WTC11 (cell line): ENCODE measurements at regions not wholly inside any gene's neighbourhood (a gene's known extent, or its start where the extent isn't known, plus 50 kb on each side); places are given as distances from the start of the nearest gene placed in this dataset.
"Not testable (repeated sequence)": the region's sequence is repeated elsewhere in the genome, so short reads cannot be mapped to it uniquely, and the experiment has no call there.

Source experiments
- CTCF ChIP-seq: fragments of 200-600 bp; IDR thresholded peaks from 2 replicates; pipeline ENCODE4 v1.8.0; 2022; ENCODE audit warnings: antibody characterized with exemption
- FOXJ3 ChIP-seq: sonication (generic); formaldehyde crosslinking; IDR thresholded peaks from 2 replicates; pipeline ENCODE4 v1.9.0; 2021; ENCODE audit warnings: missing genetic modification reagents, mild to moderate bottlenecking, borderline replicate concordance
- IRF1 ChIP-seq: sonication (generic); formaldehyde crosslinking; IDR thresholded peaks from 2 replicates; pipeline ENCODE4 v1.8.0; 2023; ENCODE audit warnings: missing genetic modification reagents
- IRF2 ChIP-seq: sonication (generic); formaldehyde crosslinking; IDR thresholded peaks from 2 replicates; pipeline ENCODE4 v1.8.0; 2022; ENCODE audit warnings: low read depth, missing genetic modification reagents, borderline replicate concordance
- KAT7 ChIP-seq: sonication (generic); formaldehyde crosslinking; IDR thresholded peaks from 2 replicates; pipeline ENCODE4 v1.8.1; 2023; ENCODE audit warnings: missing genetic modification reagents, mild to moderate bottlenecking, borderline replicate concordance
- MAX ChIP-seq: sonication (generic); formaldehyde crosslinking; IDR thresholded peaks from 2 replicates; pipeline ENCODE4 v1.8.0; 2022; ENCODE audit warnings: mild to moderate bottlenecking, missing genetic modification reagents
- NR1H2 ChIP-seq: sonication (generic); formaldehyde crosslinking; IDR thresholded peaks from 2 replicates; pipeline ENCODE4 v1.9.0; 2021; ENCODE audit warnings: mild to moderate bottlenecking, moderate library complexity, missing genetic modification reagents
- SP1 ChIP-seq: sonication (generic); formaldehyde crosslinking; conservative IDR thresholded peaks from 2 replicates; pipeline ENCODE4 v1.8.1; 2022; ENCODE audit warnings: missing genetic modification reagents
- TEAD1 ChIP-seq: sonication (generic); formaldehyde crosslinking; IDR thresholded peaks from 2 replicates; pipeline ENCODE4 v1.8.0; 2022; ENCODE audit warnings: mild to moderate bottlenecking, missing genetic modification reagents

GRCh38 chr5:108442063-108442651 is 60.3 kb upstream of the FBXL17 start:
- not testable (repeated sequence) for TF ChIP-seq NR1H2 (CRISPR knock-in tag); CTCF; IRF1 (CRISPR knock-in tag); KAT7 (CRISPR knock-in tag); TEAD1 (CRISPR knock-in tag); FOXJ3 (CRISPR knock-in tag); IRF2 (CRISPR knock-in tag); MAX (CRISPR knock-in tag); SP1
